Kidney (tissue), 13 donors: ENCODE measurements at regions not wholly inside any gene's neighbourhood (a gene's known extent, or its start where the extent isn't known, plus 50 kb on each side); places are given as distances from the start of the nearest gene placed in this dataset.

Source experiments
- DNase-seq, 5 donors: peaks; one replicate each; pipeline ENCODE4 v3.0.0-alpha.2; 2013 to 2020
- FAIRE-seq: peaks from 2 replicates; lab custom pipeline; 2012; peaks lifted over from hg19 to GRCh38; lab: Jason Lieb, UNC
- H3K27ac ChIP-seq, 2 donors: one replicate each; pipeline ENCODE4 v1.7.0; 2013; ENCODE audit warnings: low read depth in 2 of 2, low read length in 2 of 2, inconsistent platforms in 1 of 2
- H3K27me3 ChIP-seq: one replicate; pipeline ENCODE4 v1.7.1; 2013; ENCODE audit warnings: low read length, inconsistent platforms; ENCODE audit not compliant: control insufficient read depth, insufficient read depth
- H3K36me3 ChIP-seq, 3 donors: one replicate each; pipeline versions ENCODE4 v1.7.0 to v1.7.1; 2013; ENCODE audit warnings: low read length in 3 of 3, control low read depth in 1 of 3, inconsistent platforms in 1 of 3; ENCODE audit not compliant: insufficient read depth in 3 of 3, control insufficient read depth in 2 of 3
- H3K4me1 ChIP-seq, 3 donors: one replicate each; pipeline versions ENCODE4 v1.7.0 to v1.7.1; 2013; ENCODE audit warnings: low read length in 3 of 3, inconsistent platforms in 1 of 3, low read depth in 1 of 3; ENCODE audit not compliant: control insufficient read depth in 2 of 3, insufficient read depth in 2 of 3
- H3K4me3 ChIP-seq, 3 donors: one replicate each; pipeline versions ENCODE4 v1.7.0 to v1.8.1; 2013; ENCODE audit warnings: low read length in 3 of 3, control low read depth in 1 of 3, inconsistent platforms in 1 of 3
- H3K9ac ChIP-seq, 3 donors: one replicate each; pipeline versions ENCODE4 v1.7.0 to v1.7.1; 2013; ENCODE audit warnings: low read length in 3 of 3, control low read depth in 1 of 3, inconsistent platforms in 1 of 3
- H3K9me3 ChIP-seq, 3 donors: one replicate each; pipeline versions ENCODE4 v1.7.0 to v1.7.1; 2013; ENCODE audit warnings: low read length in 3 of 3, control low read depth in 1 of 3, inconsistent platforms in 1 of 3; ENCODE audit not compliant: control insufficient read depth in 2 of 3, insufficient read depth in 1 of 3
- CTCF ChIP-seq: IDR thresholded peaks from 3 replicates; pipeline ENCODE4 v1.5.1; 2012; ENCODE audit warnings: mild to moderate bottlenecking, moderate library complexity, borderline replicate concordance; ENCODE audit not compliant: insufficient read depth; ENCODE audit errors: extremely low read depth
- intact Hi-C: fragments of 100-400 bp; cut with DNase I; formaldehyde crosslinking; loops from one replicate; pipeline ENCODE4 v1.11.1; 2022
- donor health status: control.
- donor health status: control.
- donor health status: control.
- donor health status: control.
- donor health status: control.
- donor health status: DM: yes; HTN: yes; CAD: no.
- donor health status: Normal renal cell carcinoma (clear cell type).

- Histone ChIP-seq H3K4me1 (no peaks in the 10 kb centered on the region), H3K9ac (no peak overlapping the region), H3K9me3 (no peaks in the 10 kb centered on the region), H3K27me3 (no peaks in the 10 kb centered on the region), H3K36me3 (no peaks in the 10 kb centered on the region), H3K27ac (no peak overlapping the region), H3K4me3 (no peak overlapping the region)
- intact Hi-C loops, result no loop called here
- FAIRE-seq (no peak), DNase-seq (no peak)
- TF ChIP-seq CTCF, result no peak
Measured at GRCh38 chr12:88300931-88301330, 158.8 kb downstream of the TMTC3 start.

- TF ChIP-seq CTCF, result no peak
- peaks cover 0 to 5% (median 0%) of the 10 kb centered on the region in 3 donors for H3K4me1 ChIP-seq
- no peaks in the 10 kb centered on the region for H3K9me3 ChIP-seq
- H3K36me3 ChIP-seq, result no peaks in the 10 kb centered on the region
- DNase-seq (no peak), FAIRE-seq (no peak)
- H3K4me3 ChIP-seq, result no peak overlapping the region
- no peak overlapping the region for H3K9ac ChIP-seq
- intact Hi-C loops, result no loop called here
- H3K27me3 ChIP-seq, result no peaks in the 10 kb centered on the region
- no peak overlapping the region for H3K27ac ChIP-seq
Measured at GRCh38 chr12:88303335-88303734, 161.2 kb downstream of the TMTC3 start.

GRCh38 chr12:88305254-88305890, 163.3 kb downstream of the TMTC3 start:
- no peaks in the 10 kb centered on the region for H3K27me3 ChIP-seq
- intact Hi-C loops, result no loop called here
- TF ChIP-seq CTCF, result no peak
- no peaks in the 10 kb centered on the region for H3K9me3 ChIP-seq
- H3K4me3 ChIP-seq, result no peak overlapping the region
- no peak overlapping the region for H3K27ac ChIP-seq
- peaks cover 0 to 5% (median 0%) of the 10 kb centered on the region in 3 donors for H3K4me1 ChIP-seq
- DNase-seq (no peak), FAIRE-seq (no peak)
- H3K9ac ChIP-seq, result no peak overlapping the region
- no peaks in the 10 kb centered on the region for H3K36me3 ChIP-seq

GRCh38 chr12:88306471-88307069, 164.5 kb downstream of the TMTC3 start:
- H3K9ac ChIP-seq, result no peak overlapping the region
- no peaks in the 10 kb centered on the region for H3K9me3 ChIP-seq
- FAIRE-seq (no peak), DNase-seq (no peak)
- no peak overlapping the region for H3K4me3 ChIP-seq
- H3K4me1 ChIP-seq, result peaks cover 0 to 5% (median 0%) of the 10 kb centered on the region in 3 donors
- TF ChIP-seq CTCF, result no peak
- H3K27ac ChIP-seq, result no peak overlapping the region
- intact Hi-C loops, result no loop called here
- no peaks in the 10 kb centered on the region for H3K36me3 ChIP-seq
- H3K27me3 ChIP-seq, result no peaks in the 10 kb centered on the region
